ENCODE measurements at regions not wholly inside any gene's neighbourhood (a gene's known extent, or its start where the extent isn't known, plus 50 kb on each side); places are given as distances from the start of the nearest gene placed in this dataset.

- Histone ChIP-seq H3K9ac (ENCODE audit: insufficient read depth, low read length) (no peak overlapping the region), H3K9me3 (ENCODE audit: control insufficient read depth, insufficient read depth, low read depth, low read length) (no peaks in the 10 kb centered on the region), H3K4me2 (ENCODE audit: extremely low read depth, insufficient read depth, low read length) (no peak overlapping the region), H3K4me3 (replicated peaks in 1 of 4; ENCODE audit: control extremely low read depth in 1 of 4, insufficient read depth in 1 of 4, low read depth in 3 of 4, low read length in 4 of 4) (no peak overlapping the region), H3K4me1 (ENCODE audit: control insufficient read depth, extremely low read depth, insufficient read depth, low read length) (no peaks in the 10 kb centered on the region), H3K27ac (ENCODE audit: insufficient read depth, low read length) (no peak overlapping the region), H3K27me3 (ENCODE audit: control insufficient read depth, insufficient read depth, low read length) (peaks cover 12% of the 10 kb centered on the region), H3K36me3 (ENCODE audit: control insufficient read depth, insufficient read depth, low read length) (no peaks in the 10 kb centered on the region), H3K79me2 (ENCODE audit: control insufficient read depth, insufficient read depth, low read length) (no peaks in the 10 kb centered on the region), H4K20me1 (ENCODE audit: control insufficient read depth, extremely low read depth, insufficient read depth, low read length) (no peaks in the 10 kb centered on the region), H2AFZ (ENCODE audit: low read length) (no peak overlapping the region)
- no peak for DNase-seq (ENCODE audit: low read depth in 2 of 2)
- TF ChIP-seq EZH2 (IDR thresholded peaks at IDR 0.05; ENCODE audit: low read length, missing control alignments) = no peak
- TF ChIP-seq CTCF (conservative IDR thresholded peaks at IDR 0.05 in 1 of 2, IDR thresholded peaks at IDR 0.05 in 1 of 2; ENCODE audit: low read depth in 1 of 2, low read length in 2 of 2) = no peak
Observed at GRCh38 chr15:69648775-69649735, 196.4 kb downstream of the RPLP1 start.

GRCh38 chr15:69652293-69652692 is 199.7 kb downstream of the RPLP1 start:
- Histone ChIP-seq H3K36me3 (ENCODE audit: control insufficient read depth, insufficient read depth, low read length) (no peaks in the 10 kb centered on the region), H3K27me3 (ENCODE audit: control insufficient read depth, insufficient read depth, low read length) (peaks cover 12% of the 10 kb centered on the region), H3K4me2 (ENCODE audit: extremely low read depth, insufficient read depth, low read length) (no peak overlapping the region), H3K9ac (ENCODE audit: insufficient read depth, low read length) (no peak overlapping the region), H3K9me3 (ENCODE audit: control insufficient read depth, insufficient read depth, low read depth, low read length) (no peaks in the 10 kb centered on the region), H4K20me1 (ENCODE audit: control insufficient read depth, extremely low read depth, insufficient read depth, low read length) (no peaks in the 10 kb centered on the region), H3K79me2 (ENCODE audit: control insufficient read depth, insufficient read depth, low read length) (no peaks in the 10 kb centered on the region), H3K27ac (ENCODE audit: insufficient read depth, low read length) (no peak overlapping the region), H3K4me3 (replicated peaks in 1 of 4; ENCODE audit: control extremely low read depth in 1 of 4, insufficient read depth in 1 of 4, low read depth in 3 of 4, low read length in 4 of 4) (no peak overlapping the region), H2AFZ (ENCODE audit: low read length) (no peak overlapping the region), H3K4me1 (ENCODE audit: control insufficient read depth, extremely low read depth, insufficient read depth, low read length) (no peaks in the 10 kb centered on the region)
- TF ChIP-seq CTCF (conservative IDR thresholded peaks at IDR 0.05 in 1 of 2, IDR thresholded peaks at IDR 0.05 in 1 of 2; ENCODE audit: low read depth in 1 of 2, low read length in 2 of 2) (no peak), EZH2 (IDR thresholded peaks at IDR 0.05; ENCODE audit: low read length, missing control alignments) (no peak)
- no peak for DNase-seq (ENCODE audit: low read depth in 2 of 2)

DNA sequence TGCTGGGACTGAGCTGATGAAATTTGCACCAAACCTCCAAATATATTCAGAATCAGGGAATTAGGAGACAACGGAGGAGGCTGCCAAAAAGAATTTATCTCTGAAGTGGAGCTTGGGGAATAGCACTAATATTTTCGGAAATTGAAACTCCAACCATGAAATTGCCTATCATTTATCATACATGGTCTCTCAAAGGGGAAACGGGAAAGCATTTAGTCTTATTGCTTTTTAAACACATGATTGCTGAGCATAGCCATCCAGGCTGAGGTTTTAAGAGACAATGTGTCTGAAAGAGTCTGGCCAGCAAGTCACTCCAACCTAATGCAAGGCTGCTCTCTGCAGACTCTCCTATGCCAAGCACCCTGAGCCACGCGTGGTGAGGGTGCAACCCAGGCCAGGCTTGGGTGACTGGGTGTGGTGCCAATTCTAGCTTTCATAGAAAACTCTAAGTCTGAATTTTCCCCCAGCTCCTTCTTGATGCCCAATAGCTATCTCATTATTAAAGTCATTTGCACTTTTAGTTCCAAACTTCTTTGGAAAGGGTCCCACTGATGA is 200.2 kb downstream of the RPLP1 start:
- no peak overlapping the region for H3K9ac ChIP-seq (ENCODE audit: insufficient read depth, low read length)
- no peak overlapping the region for H3K27ac ChIP-seq (ENCODE audit: insufficient read depth, low read length)
- no peak overlapping the region for H3K4me3 ChIP-seq (replicated peaks in 1 of 4; ENCODE audit: control extremely low read depth in 1 of 4, insufficient read depth in 1 of 4, low read depth in 3 of 4, low read length in 4 of 4)
- H3K79me2 ChIP-seq (ENCODE audit: control insufficient read depth, insufficient read depth, low read length) = no peaks in the 10 kb centered on the region
- H3K4me1 ChIP-seq (ENCODE audit: control insufficient read depth, extremely low read depth, insufficient read depth, low read length) = no peaks in the 10 kb centered on the region
- H3K36me3 ChIP-seq (ENCODE audit: control insufficient read depth, insufficient read depth, low read length) = no peaks in the 10 kb centered on the region
- H3K27me3 ChIP-seq (ENCODE audit: control insufficient read depth, insufficient read depth, low read length) = peaks cover 12% of the 10 kb centered on the region
- H4K20me1 ChIP-seq (ENCODE audit: control insufficient read depth, extremely low read depth, insufficient read depth, low read length) = no peaks in the 10 kb centered on the region
- DNase-seq (ENCODE audit: low read depth in 2 of 2) = no peak
- H3K9me3 ChIP-seq (ENCODE audit: control insufficient read depth, insufficient read depth, low read depth, low read length) = no peaks in the 10 kb centered on the region
- no peak overlapping the region for H2AFZ ChIP-seq (ENCODE audit: low read length)
- H3K4me2 ChIP-seq (ENCODE audit: extremely low read depth, insufficient read depth, low read length) = no peak overlapping the region
- no peak for TF ChIP-seq CTCF (conservative IDR thresholded peaks at IDR 0.05 in 1 of 2, IDR thresholded peaks at IDR 0.05 in 1 of 2; ENCODE audit: low read depth in 1 of 2, low read length in 2 of 2)
- TF ChIP-seq EZH2 (IDR thresholded peaks at IDR 0.05; ENCODE audit: low read length, missing control alignments) = no peak
